ENCODE measurements at regions not wholly inside any gene's neighbourhood (a gene's known extent, or its start where the extent isn't known, plus 50 kb on each side); places are given as distances from the start of the nearest gene placed in this dataset.
"Not testable (repeated sequence)": the region's sequence is repeated elsewhere in the genome, so short reads cannot be mapped to it uniquely, and the experiment has no call there.

DNA sequence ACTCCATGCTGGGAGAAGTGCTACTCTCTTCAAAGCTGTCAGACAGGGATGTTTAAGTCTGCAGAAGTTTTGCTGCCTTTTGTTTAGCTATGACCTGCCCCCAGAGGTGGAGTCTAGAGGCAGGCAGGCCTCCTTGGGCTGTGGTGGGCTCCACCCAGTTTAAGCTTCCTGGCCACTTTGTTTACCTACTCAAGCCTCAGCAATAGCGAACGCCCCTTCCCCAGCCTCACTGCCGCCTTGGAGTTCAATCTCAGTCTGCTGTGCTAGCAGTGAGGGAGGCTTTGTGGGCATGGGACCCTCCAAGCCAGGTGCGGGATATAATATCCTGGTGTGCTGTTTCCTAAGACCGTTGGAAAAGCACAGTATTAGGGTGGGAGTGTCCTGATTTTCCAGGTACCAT, 715.9 kb downstream of the IPMK start:
- not testable (repeated sequence) for DNase-seq

DNA sequence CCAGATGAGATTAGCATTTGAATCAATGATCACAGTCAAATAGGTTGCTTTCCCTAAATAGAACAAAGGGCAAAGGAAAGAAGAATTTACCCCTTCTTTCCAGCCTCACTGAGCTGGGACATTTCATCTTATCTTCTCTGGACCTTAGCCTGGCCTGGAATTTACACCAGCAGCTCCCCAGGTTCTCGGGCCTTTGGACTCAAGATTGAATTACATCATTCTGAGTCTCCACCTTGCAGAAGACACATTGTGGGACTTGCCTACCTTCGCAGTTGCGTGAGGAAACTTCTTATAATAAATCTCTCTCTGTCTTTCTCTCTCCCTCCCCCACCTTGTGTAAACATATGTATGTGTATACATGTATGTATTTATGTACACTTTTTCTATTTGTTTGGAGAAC, 732.4 kb downstream of the IPMK start:
- DNase-seq, result no peak

DNA sequence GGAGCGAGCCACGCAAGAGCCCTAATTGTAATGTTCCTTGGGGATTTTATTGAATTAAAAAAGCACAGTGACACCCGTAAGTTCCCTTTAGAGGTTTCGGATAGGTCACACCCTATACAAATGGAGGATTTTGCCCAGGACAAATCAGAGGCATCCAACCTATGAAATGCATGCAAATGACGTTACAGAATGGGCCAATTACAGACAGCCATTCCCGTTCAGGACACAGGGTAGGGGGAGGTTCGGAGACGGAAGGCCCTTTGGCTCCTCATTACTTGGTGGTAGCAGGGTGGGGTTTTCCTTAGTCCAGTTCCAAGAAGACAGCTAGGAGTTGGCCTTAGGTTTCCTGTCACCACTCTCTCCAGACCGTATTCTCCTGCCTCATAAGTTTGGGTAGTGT, 754.1 kb downstream of the IPMK start:
- no peak for DNase-seq

DNA sequence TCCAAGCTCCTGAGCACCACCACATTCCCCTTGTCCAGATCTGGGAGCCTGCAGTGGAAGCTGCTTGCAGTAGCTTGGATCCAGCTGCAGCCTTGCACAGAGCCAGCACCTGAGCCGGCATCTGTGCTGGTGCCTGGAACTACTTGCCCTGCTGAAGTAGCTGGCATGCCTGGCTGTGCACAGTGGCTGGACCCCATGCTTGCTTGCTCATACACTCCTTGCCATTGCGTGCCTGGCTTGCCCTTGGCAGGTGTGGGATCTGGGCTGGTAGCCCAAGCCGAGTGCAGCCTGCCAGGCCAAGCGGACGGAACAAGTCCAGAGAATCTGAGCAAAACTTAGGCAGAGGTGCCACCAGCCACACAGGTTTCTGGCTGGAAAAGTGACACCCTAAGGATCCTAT, 759.9 kb downstream of the IPMK start:
- DNase-seq, result no peak

DNA sequence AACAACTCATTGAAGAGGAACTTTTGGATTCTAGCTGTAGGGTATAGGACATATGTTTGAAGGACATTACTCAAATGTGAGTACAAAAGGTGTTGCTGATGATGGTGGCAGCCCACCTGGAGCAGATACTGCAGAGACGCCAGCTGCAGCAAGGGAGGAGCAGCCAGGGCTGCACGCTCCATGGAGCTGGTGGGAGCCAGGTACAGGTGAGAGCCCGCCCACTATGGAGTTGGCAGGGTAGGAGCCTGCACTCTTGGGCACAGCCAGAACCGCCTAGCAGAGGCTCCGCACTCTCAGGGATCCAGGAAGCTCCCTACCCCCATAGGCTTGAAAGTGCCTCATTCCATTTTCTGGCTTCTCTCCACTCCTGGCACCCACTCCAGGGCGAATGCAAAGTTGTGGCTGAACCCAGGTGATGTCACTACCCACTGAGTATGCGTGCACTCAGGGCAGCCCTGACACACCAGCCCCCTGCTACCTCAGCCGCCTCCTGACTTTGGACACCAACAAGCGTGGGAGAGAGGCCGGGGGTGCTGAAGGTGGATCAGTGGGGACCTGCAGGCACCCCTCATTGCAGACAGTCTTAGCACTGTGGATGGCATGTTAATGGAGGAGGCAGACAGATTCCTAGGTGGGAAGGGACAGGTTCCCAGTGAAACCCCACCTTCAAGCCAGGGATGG, 761.1 kb downstream of the IPMK start:
- no peak for DNase-seq

DNA sequence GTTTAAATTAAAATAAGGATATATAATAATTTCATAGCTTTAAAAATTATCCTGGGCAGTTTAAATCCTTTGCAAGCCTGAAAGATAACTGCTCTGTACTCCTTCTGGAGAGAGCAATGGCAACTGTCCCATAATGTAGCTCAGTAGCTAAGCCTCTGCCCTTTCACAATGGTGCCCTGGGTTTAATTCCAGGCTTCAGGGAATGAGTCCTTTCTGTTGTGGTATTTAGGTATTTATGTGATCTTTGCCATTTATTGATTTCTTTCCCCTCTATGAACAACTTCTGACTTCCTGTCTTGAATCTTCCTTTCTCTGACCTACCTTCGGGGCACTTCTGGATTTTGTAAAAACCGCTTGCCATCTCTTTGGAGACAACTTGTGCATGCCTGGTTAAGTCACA, 773.2 kb downstream of the IPMK start:
- DNase-seq, result no peak

DNA sequence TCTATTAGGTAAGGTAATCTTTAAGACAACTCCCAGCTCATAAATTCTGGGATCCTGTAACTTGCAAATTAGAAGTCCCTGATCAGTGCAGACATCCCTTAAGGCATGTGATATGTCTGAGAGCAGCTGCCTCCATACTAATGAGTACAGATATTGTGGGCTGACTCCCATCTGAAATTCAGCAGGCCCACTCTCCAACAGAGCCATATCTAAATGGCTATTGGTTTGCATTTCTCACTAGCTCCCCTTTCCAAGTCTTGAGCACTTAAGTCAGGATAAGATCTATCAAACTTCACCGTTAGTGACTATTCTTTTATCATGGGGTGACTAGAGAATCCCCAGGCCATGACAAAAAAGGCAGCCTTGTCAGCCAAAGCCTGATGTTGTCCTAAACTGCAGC, 785.4 kb downstream of the IPMK start:
- no peak for DNase-seq

DNA sequence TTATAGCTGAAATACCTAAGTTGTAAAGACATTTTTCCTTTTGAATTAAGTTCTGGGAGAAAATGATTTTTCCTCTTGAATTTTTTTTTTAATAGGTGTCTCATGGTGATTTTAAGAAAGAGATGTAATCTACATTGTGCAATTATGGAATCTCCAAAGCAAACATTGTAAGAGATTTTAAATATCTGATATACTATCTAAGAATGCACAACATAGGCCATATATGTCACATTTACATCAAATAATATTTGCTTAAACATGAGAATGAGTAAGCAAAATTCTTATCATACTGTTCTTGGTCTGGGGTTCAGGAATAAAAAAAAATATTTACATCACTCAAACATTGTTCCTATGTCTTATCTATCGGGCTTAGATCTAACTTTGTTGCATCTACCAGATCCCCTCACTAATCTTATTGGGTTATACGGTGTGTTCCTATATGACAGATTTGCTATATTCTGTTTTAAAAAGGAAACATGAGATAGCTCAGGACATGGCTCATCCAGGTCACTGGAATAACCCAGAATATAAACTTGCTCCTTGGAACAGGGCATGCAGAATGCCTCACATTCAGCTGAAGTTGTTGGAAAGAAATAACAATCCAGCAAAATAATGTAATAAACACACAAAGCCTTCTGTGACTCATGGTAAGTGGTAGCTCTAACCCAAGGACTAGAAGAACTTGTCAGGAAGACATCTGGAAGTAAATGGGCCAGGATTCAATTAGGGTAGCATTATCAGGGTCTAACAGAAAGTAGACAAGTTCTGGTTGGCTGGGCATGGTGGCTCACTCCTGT, 794.7 kb downstream of the IPMK start:
- DNase-seq, result no peak

DNA sequence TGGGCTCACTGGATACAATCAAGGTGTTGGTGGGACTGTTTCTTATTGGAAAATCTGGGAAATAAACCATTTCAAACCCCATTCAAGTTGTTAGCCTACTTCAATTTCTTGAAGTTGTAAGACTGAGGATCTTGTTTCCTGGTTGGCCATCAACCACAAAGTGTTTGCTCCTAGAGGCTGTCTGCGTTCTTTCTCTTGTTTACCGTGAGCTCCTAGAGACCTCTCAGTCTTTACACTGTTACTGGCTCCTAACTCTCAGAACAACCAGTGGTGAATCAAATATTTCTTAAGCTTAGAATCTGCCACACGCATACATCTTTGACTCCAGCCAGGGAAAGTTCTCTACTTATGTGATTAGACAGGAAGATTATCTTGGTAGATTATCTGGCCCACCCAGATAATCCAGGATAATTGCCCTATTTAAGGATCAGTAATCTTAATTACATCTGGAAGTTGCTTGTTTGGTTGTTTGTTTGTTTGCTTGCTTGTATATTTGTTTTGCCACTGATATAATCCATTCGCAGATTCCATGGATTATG, 798.7 kb downstream of the IPMK start:
- DNase-seq, result no peak

DNA sequence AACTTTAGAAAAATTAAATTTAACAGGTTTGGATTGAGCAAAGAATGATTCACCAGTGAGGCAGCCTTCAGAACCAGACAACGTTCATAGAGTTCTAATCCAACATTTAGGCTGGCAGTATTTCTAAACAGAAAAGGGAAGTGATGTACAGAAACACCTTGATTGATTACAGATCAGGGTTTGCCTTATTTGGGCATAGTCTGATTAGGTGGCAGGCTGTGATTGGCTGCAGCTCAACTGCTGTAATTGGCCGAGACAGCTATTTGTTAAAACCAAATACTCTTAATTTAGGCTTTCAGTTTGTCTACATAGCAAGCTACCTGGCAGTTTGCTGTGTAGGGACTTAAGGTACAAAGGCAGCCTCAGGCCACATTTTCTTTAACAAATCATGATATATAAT, 802.5 kb downstream of the IPMK start:
- DNase-seq, result no peak

DNA sequence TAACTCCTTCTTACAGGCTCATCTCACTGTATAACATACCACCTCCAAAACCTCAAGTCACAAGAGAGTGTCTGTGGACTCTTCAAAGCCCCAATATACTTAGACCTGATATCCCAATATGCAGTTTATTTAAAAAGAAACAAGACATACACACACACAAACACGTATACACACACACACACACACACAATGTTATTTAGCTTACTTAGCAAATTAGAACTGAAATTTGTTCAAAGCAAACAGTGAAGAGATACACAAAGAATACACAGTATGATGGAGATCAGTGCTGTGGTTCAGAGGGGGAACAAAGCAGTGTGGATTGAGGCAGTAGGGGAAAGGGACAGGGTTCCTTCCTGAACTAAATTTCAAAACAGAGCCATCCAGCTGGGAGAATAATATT, 807.2 kb downstream of the IPMK start:
- no peak for DNase-seq

DNA sequence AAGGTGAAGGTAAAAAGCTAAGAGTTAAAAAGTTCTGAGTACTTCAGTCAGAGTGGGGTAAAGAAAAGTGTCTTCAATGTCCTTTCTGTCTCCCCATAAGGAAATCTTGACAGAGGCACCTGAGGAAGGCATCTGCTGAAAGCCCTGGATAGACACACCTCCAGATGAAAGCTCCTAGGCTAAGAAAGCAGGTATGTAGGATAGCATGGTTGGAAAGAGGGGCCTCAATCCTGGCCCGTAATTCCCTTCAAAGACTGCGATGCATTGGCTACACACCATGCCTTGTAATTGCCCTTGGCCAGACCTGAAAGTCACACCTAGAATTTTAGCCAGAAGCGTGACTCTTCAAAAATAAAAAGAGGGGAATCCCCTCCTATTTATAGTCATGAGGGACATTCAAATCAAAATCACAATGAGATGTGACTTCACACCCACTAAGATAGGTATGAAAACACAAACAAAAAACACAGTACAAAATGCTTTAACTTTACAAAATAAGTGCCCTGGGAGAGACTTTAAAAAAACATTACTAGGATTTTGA, 809.7 kb downstream of the IPMK start:
- no peak for DNase-seq

DNA sequence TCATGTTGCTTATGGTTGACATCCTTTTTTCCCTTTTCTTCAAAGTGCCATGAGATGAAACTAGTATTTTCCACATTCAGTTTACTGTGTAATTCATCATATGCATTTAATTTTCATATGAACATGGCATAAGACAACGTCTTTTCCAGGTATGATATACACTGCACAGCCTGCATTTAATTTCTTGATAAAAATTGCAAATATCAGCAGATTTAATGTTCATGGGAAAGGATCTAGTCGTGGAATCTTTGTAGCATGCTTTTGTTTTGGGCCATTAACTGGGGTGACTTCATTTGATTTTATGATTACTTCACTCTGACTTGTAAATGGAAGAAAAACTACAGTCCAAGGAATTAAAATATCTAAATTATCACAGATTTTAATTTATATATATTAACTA, 837.3 kb downstream of the IPMK start:
- DNase-seq, result no peak

DNA sequence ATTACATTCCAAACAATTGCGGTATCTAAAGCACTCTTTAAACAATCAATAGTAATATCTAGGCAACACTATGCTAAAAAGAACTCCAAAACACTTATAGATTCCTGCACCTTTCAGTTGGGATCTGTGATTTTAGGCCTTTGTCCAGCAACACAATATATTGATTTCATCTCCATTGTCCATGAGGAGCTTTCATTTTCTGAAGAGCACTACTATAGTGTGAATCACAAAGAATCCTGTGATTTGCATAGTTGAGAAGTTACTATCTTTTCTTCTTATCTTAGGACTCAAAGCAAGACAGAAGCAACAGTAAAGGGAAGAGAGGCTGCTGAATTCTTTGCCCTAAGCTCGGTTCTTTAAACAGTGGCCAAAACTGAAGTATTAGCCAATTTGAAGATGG, 846.8 kb downstream of the IPMK start:
- DNase-seq, result no peak

DNA sequence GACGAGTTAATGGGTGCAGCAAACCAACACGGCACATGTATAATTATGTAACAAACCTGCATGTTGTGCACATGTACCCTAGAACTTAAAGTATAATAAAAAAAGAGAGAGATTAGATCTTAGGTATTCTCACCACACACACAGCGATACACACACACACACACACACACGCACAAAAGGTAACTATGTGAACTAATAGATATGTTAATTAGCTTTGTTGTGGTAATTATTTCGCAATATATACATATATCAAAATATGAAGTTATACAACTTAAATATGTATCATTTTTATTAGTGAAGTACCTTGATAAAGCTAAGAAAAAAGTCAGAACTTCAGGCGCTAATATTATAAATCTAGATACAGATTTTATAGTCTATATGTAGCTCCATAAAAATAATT, 849.2 kb downstream of the IPMK start:
- no peak for DNase-seq

DNA sequence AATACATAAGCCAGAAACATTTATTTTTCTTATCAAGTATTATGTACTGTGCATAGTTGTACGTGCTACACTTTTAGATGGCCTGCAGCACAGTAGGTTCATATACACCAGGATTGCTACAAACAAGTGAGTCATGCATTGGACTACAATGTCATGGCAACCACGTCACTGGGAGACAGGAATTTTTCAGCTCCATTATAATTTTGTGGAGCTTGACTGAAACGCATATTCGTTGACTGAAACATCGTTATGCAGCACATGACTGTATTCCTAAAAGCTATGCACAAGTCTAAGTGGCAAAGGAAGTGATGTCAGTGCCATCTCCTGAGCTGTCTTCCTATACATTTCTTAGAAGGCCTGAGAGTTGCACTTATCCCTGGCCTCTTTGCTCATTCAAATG, 871.8 kb downstream of the IPMK start:
- DNase-seq, result no peak

DNA sequence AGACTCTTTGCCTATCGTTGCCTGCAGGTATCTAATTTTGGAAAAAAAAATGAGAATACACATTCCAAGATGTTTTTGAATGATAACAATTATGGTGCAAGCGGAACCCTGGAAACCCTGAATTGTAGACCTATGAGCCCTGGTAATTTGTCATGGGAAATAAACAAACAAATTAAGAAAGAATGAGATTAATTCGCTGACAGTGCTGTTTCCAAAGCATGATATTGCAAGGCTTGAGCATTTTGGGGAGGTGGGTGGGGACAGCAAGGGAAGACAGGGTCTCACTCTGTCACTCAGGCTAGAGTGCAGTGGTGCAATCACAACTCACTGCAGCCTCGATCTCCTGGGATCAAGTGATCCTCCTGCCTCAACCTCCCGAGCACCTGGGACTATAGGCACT, 900.3 kb downstream of the IPMK start:
- no peak for DNase-seq

DNA sequence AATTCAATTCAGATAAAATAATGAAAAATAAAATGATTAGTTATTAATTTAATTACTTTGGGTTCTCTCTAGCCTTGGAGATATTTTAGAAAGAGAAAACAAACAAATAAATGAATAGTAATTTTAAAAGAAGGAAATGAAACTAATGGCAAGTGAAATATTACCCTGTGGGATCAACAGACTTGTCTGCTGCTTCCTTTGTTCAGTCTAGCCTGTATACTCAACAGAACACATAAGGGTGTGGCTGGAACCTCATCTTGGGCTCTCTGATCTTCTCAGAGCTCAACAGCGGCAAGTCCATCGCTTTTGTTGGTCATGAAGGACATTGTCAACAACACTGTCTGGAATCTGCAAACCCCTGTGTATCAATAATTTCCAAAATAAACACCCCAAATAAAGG, 904.9 kb downstream of the IPMK start:
- DNase-seq, result no peak

DNA sequence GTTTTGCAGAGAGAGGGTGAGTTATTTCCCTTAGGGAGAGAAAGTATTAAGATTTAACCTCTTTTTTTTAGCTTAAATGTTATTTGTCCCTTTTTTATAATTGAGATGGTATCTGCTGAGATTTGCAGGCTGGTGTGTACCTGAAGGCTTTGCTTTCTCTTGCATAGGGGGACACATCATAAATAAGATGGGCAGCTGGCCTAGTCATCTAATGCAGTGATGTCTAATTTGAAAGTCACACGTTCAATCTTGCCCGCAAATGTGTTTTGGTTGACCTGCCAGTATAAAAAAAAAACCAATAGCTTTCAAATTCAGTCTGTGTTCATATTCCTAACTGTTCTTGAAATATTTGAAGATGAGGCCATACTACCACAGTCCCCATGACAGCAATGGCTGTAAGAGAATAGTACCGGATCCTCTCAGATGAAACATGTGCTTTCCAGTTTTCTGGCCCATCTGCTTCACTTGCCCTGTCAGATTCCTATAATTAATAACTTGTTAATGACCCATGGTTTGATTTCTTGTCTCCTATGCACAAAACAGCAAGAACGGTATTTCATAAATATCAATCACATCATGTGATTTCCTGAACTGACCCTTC, 914.2 kb downstream of the IPMK start:
- no peak for DNase-seq

DNA sequence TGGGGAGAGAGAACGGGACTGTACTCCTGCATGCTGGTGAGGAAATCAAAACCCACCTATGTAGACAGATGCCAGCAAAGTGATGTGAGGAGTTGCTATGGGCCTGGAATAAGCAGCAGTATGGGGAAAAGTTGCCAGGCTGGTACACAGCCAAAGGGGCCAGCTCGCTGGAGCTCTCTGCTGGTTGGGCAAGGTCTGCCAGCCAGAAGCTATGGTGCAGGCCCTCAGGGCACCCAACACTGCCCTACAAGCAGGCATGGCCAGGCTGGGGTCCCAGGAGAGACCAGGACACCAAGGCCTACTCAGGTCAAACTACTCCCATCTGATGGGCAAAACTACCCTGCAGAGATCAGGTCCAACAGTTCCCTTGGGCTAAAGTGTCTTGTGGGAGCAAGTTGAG, 916.6 kb downstream of the IPMK start:
- no peak for DNase-seq

DNA sequence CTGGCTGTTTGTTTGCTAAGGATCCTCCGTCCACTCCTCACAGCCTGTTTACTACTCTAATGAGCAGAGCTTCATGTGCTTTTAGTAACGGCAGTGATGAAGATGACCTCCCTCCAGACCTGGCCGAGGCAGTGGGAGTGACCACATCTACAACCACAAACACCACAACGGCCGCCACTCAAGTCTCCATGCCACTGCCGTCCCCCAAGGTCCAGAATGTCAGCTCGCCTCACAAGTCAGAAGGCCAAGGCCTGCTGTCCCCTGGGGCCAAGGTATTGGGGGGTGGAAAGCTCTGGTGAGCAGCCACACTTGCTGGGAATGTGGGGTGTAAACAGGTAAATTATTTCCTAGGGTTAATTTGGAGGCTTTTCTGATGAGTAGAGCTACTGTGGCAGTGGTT, 926.4 kb downstream of the IPMK start:
- no peak for DNase-seq

DNA sequence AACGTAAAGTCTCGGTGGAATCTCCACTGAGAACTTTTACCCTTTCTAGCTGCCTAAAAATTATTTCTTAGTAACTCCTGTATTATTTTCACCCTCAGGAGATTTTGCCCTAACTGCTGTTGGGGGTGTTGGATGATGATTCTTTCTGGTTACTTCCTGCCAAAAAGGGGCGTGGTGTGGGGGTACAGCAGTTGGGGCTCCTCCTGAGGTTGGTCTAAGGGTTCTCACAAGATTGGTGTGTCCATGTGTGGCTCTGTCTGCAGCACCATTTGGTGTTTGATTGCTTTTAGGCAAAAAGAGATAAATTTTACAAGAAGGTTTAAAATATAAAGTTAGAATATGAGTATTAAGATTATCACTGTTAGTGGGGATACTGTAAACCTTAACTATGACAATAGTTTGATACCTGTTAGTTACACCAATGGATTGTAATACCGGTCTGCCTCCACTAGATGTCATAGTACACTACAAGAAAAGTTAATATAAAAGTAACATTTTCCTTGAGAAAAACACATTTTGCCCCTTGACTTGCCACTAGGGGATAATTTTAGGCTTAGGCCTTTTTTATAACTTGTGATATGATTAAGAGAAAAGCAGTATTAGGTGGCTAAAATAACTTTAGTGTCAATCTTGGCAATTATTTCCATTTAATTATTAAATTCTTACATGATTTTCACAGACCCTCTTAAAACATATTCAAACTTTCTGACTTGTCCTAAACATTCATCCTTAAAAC, 928.7 kb downstream of the IPMK start:
- peak; percentile 19 for DNase-seq
